Testis (tissue), 2 donors: ENCODE measurements at regions not wholly inside any gene's neighbourhood (a gene's known extent, or its start where the extent isn't known, plus 50 kb on each side); places are given as distances from the start of the nearest gene placed in this dataset.
A peak's percentile ranks its signal among the peaks of the same experiment; 100 is the strongest.
"Not testable (repeated sequence)": the region's sequence is repeated elsewhere in the genome, so short reads cannot be mapped to it uniquely, and the experiment has no call there.

Experiments
- DNase-seq: peaks from one replicate; pipeline ENCODE4 v3.0.0-alpha.2; 2019
- H3K27ac ChIP-seq, 2 donors: fragments of 200-600 bp; sonication (generic); one replicate each; pipeline ENCODE4 v1.5.1; 2019
- H3K27me3 ChIP-seq: fragments of 200-600 bp; sonication (generic); one replicate; pipeline ENCODE4 v1.5.1; 2019
- H3K36me3 ChIP-seq: fragments of 200-600 bp; sonication (generic); one replicate; pipeline ENCODE4 v1.5.1; 2017; ENCODE audit warnings: low read depth; ENCODE audit errors: missing control alignments
- H3K4me1 ChIP-seq: fragments of 200-600 bp; sonication (generic); one replicate; pipeline ENCODE4 v1.5.1; 2019
- H3K4me3 ChIP-seq, 2 donors: fragments of 200-600 bp; sonication (generic); one replicate each; pipeline ENCODE4 v1.5.1; 2017 to 2019
- H3K9me3 ChIP-seq: fragments of 200-600 bp; sonication (generic); one replicate; pipeline ENCODE4 v1.5.1; 2017
- POLR2A ChIP-seq: fragments of 450-650 bp; IDR thresholded peaks from one replicate; pipeline ENCODE4 v1.6.1; 2017; ENCODE audit warnings: antibody characterized with exemption, mild to moderate bottlenecking, moderate library complexity
- WGBS, 2 donors: methylation state at CpG; one replicate each; pipeline ENCODE4 v1.1.5; 2018; 5-methylcytosine and 5-hydroxymethylcytosine counted together
- intact Hi-C: fragments of 100-400 bp; cut with DNase I; formaldehyde crosslinking; loops from one replicate; pipeline ENCODE4 v1.15.1; 2023; ENCODE audit warnings: low total_unique reads
- TF ChIP-seq, protein P1 (sequence below), 3 experiments: fragments of 450-650 bp in 2 of 3; fragments of 200-600 bp in 1 of 3; sonication (generic) in 1 of 3; IDR thresholded peaks; one replicate each; pipeline ENCODE4 v1.5.1; 2016 to 2019; ENCODE audit warnings: antibody characterized with exemption in 3 of 3, mild to moderate bottlenecking in 2 of 3, moderate library complexity in 1 of 3

DNA sequence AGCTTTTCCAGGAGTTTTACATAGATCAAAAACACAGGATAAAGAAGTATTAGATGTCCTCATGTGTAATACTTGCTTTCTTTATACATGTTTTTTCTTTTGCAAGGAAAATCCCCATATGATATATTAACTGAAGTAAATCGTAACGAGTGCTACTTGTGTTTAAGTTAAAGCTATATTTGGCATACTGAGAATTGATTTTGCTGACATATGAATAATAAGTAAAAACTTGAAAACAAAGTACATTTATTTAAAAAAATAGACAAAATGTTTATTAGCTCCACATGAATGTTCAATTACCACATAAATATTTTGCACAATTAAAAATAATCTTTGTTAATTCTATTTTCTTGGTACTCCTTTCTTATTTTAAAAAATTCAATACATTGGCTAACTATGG lies 884.7 kb downstream of the FSTL5 start:
- Histone ChIP-seq H3K4me3 (no peak overlapping the region), H3K27me3 (no peaks in the 10 kb centered on the region), H3K27ac (no peak overlapping the region), H3K36me3 (no peaks in the 10 kb centered on the region), H3K4me1 (no peaks in the 10 kb centered on the region), H3K9me3 (no peaks in the 10 kb centered on the region)
- DNase-seq = no peak
- WGBS, 2 donors = 62 to 66% methylated on average over 2 of the region's 2 CpGs
- TF ChIP-seq, protein P1, sequence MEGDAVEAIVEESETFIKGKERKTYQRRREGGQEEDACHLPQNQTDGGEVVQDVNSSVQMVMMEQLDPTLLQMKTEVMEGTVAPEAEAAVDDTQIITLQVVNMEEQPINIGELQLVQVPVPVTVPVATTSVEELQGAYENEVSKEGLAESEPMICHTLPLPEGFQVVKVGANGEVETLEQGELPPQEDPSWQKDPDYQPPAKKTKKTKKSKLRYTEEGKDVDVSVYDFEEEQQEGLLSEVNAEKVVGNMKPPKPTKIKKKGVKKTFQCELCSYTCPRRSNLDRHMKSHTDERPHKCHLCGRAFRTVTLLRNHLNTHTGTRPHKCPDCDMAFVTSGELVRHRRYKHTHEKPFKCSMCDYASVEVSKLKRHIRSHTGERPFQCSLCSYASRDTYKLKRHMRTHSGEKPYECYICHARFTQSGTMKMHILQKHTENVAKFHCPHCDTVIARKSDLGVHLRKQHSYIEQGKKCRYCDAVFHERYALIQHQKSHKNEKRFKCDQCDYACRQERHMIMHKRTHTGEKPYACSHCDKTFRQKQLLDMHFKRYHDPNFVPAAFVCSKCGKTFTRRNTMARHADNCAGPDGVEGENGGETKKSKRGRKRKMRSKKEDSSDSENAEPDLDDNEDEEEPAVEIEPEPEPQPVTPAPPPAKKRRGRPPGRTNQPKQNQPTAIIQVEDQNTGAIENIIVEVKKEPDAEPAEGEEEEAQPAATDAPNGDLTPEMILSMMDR (IDR thresholded peaks at IDR 0.05) = no peak
- no peak for TF ChIP-seq POLR2A
- intact Hi-C loops = no loop called here

GRCh38 chr4:161277150-161277787 lies 886.5 kb downstream of the FSTL5 start:
- peak; percentile 33 for DNase-seq
- H3K27me3 ChIP-seq, H3K9me3 ChIP-seq, intact Hi-C loops, H3K27ac ChIP-seq, H3K4me1 ChIP-seq, H3K36me3 ChIP-seq: not testable (repeated sequence)
- 67 to 89% methylated on average over 7 to 24 of the region's 44 CpGs for WGBS, 2 donors
- H3K4me3 ChIP-seq = peak overlapping the region; percentile 45 to 55

DNA sequence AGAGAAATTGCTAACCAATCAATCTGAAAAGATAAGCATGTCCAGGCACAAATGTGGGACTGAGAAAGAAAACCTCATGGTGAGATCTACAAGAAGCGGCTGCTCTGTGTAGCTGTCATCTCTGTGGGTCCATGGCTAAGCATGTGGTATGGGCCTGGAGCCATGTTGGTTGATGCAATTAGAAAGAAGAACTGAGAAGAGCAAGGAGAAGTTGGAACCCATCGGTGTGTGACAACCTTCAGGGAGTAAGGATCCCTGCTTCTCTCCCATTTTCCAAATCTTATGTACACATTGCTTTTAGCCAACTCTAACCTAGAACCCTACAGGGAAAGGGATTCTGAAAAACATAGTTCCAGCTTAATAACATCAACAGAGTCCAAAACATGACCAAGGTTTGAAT lies 890.2 kb downstream of the FSTL5 start:
- WGBS, 2 donors = 91 to 96% methylated on average over 2 of the region's 2 CpGs
- TF ChIP-seq, protein P1 (IDR thresholded peaks at IDR 0.05) = no peak
- TF ChIP-seq POLR2A = no peak
- intact Hi-C loops = no loop called here
- H3K4me3 ChIP-seq = no peak overlapping the region
- peaks cover 4% of the 10 kb centered on the region for H3K4me1 ChIP-seq
- no peaks in the 10 kb centered on the region for H3K9me3 ChIP-seq
- DNase-seq = no peak
- no peaks in the 10 kb centered on the region for H3K27me3 ChIP-seq
- no peak overlapping the region for H3K27ac ChIP-seq
- H3K36me3 ChIP-seq = no peaks in the 10 kb centered on the region

- H3K4me3 ChIP-seq = no peak overlapping the region
- H3K27ac ChIP-seq = no peak overlapping the region
- H3K36me3 ChIP-seq = no peaks in the 10 kb centered on the region
- no peak for DNase-seq
- H3K27me3 ChIP-seq = no peaks in the 10 kb centered on the region
- H3K9me3 ChIP-seq = no peaks in the 10 kb centered on the region
- WGBS, 2 donors = 62 to 69% methylated on average over 1 of the region's 1 CpG
- TF ChIP-seq, protein P1 (IDR thresholded peaks at IDR 0.05) = no peak
- no peak for TF ChIP-seq POLR2A
- intact Hi-C loops = no loop called here
- no peaks in the 10 kb centered on the region for H3K4me1 ChIP-seq
Observed at GRCh38 chr4:161260819-161261218, 903.0 kb downstream of the FSTL5 start.

DNA sequence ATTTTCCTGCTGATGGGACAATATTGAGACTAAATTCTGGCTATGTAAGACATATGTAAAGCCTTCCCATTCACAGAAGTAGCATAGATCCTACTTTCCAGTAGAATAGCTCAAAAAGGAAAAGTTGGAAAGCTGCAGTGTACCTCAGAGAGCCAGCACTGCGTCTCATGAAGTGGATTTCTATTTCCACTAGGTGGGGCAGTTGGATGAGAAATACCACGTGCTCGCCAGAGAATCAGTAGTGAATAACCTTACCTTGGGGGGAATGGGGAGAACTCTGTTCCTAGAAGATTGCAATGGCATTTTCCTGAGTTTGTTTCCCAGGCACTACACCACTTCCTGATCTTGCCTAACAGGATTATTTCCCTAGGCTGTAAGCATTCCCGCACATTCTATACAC lies 907.1 kb downstream of the FSTL5 start:
- no peak for TF ChIP-seq POLR2A
- TF ChIP-seq, protein P1 (IDR thresholded peaks at IDR 0.05) = peak in 2 of 3 experiments; percentile 27 to 32
- intact Hi-C loops = no loop called here
- no peak overlapping the region for H3K4me3 ChIP-seq
- no peaks in the 10 kb centered on the region for H3K4me1 ChIP-seq
- DNase-seq = no peak
- H3K27ac ChIP-seq = no peak overlapping the region
- H3K36me3 ChIP-seq = no peaks in the 10 kb centered on the region
- 62 to 73% methylated on average over 4 of the region's 4 CpGs for WGBS, 2 donors
- no peaks in the 10 kb centered on the region for H3K9me3 ChIP-seq
- H3K27me3 ChIP-seq = no peaks in the 10 kb centered on the region
